Skeletal muscle tissue (tissue), 3 donors: ENCODE measurements at regions not wholly inside any gene's neighbourhood (a gene's known extent, or its start where the extent isn't known, plus 50 kb on each side); places are given as distances from the start of the nearest gene placed in this dataset.
"Not testable (repeated sequence)": the region's sequence is repeated elsewhere in the genome, so short reads cannot be mapped to it uniquely, and the experiment has no call there.

Experiments
- H3K27ac ChIP-seq: one replicate; pipeline ENCODE4 v1.7.0; 2013; ENCODE audit warnings: mild to moderate bottlenecking, low read depth, low read length, inconsistent platforms
- H3K27me3 ChIP-seq, 3 donors: one replicate each; pipeline ENCODE4 v1.7.0; 2013; ENCODE audit warnings: low read length in 3 of 3; ENCODE audit not compliant: control insufficient read depth in 3 of 3, insufficient read depth in 3 of 3
- H3K36me3 ChIP-seq, 3 donors: one replicate each; pipeline ENCODE4 v1.7.0; 2013; ENCODE audit warnings: low read length in 3 of 3; ENCODE audit not compliant: control insufficient read depth in 3 of 3, insufficient read depth in 3 of 3
- H3K4me1 ChIP-seq, 3 donors: one replicate each; pipeline ENCODE4 v1.7.0; 2013; ENCODE audit warnings: low read length in 3 of 3, mild to moderate bottlenecking in 3 of 3; ENCODE audit not compliant: control insufficient read depth in 3 of 3, insufficient read depth in 3 of 3
- H3K4me3 ChIP-seq, 3 donors: one replicate each; pipeline ENCODE4 v1.7.0; 2013; ENCODE audit warnings: low read length in 3 of 3
- H3K9ac ChIP-seq, 3 donors: one replicate each; pipeline ENCODE4 v1.7.0; 2013; ENCODE audit warnings: low read length in 3 of 3, mild to moderate bottlenecking in 3 of 3, moderate library complexity in 2 of 3, low read depth in 1 of 3
- H3K9me3 ChIP-seq, 3 donors: one replicate each; pipeline ENCODE4 v1.7.0; 2013; ENCODE audit warnings: low read length in 3 of 3; ENCODE audit not compliant: control insufficient read depth in 3 of 3
- donor health status: Osteomylitis.

GRCh38 chr10:125235093-125236069 is 75.0 kb upstream of the CTBP2 start:
- Histone ChIP-seq H3K4me1 (peaks cover 0 to 12% (median 4%) of the 10 kb centered on the region in 3 donors), H3K36me3 (no peaks in the 10 kb centered on the region), H3K27me3 (peaks cover 0 to 3% (median 0%) of the 10 kb centered on the region in 3 donors), H3K27ac (no peak overlapping the region), H3K4me3 (no peak overlapping the region), H3K9me3 (no peaks in the 10 kb centered on the region), H3K9ac (no peak overlapping the region)

- H3K9ac ChIP-seq, H3K27ac ChIP-seq, H3K9me3 ChIP-seq, H3K4me3 ChIP-seq, H3K36me3 ChIP-seq, H3K27me3 ChIP-seq: not testable (repeated sequence)
- peaks cover 0 to 12% (median 4%) of the 10 kb centered on the region in 3 donors for H3K4me1 ChIP-seq
Measured at GRCh38 chr10:125234576-125234975, 74.2 kb upstream of the CTBP2 start.

- H3K36me3 ChIP-seq, result no peaks in the 10 kb centered on the region
- peaks cover 0 to 12% (median 4%) of the 10 kb centered on the region in 3 donors for H3K4me1 ChIP-seq
- H3K27ac ChIP-seq, result no peak overlapping the region
- H3K4me3 ChIP-seq, result no peak overlapping the region
- H3K9ac ChIP-seq, result no peak overlapping the region
- peaks cover 0 to 3% (median 0%) of the 10 kb centered on the region in 3 donors for H3K27me3 ChIP-seq
- no peaks in the 10 kb centered on the region for H3K9me3 ChIP-seq
Measured at GRCh38 chr10:125233726-125234125, 73.4 kb upstream of the CTBP2 start.

GRCh38 chr10:125232841-125233240 is 72.5 kb upstream of the CTBP2 start:
- Histone ChIP-seq H3K4me1 (peaks cover 0 to 12% (median 4%) of the 10 kb centered on the region in 3 donors), H3K36me3 (no peaks in the 10 kb centered on the region), H3K27ac (no peak overlapping the region), H3K9me3 (no peaks in the 10 kb centered on the region), H3K27me3 (peaks cover 0 to 3% (median 0%) of the 10 kb centered on the region in 3 donors), H3K4me3 (no peak overlapping the region), H3K9ac (no peak overlapping the region)

GRCh38 chr10:125231813-125232475 is 71.6 kb upstream of the CTBP2 start:
- H3K27ac ChIP-seq, result no peak overlapping the region

GRCh38 chr10:125231116-125231812 is 70.9 kb upstream of the CTBP2 start:
- Histone ChIP-seq H3K9ac (no peak overlapping the region), H3K4me3 (no peak overlapping the region), H3K4me1 (peaks cover 0 to 12% (median 4%) of the 10 kb centered on the region in 3 donors), H3K9me3 (no peaks in the 10 kb centered on the region), H3K36me3 (no peaks in the 10 kb centered on the region), H3K27me3 (no peaks in the 10 kb centered on the region), H3K27ac (no peak overlapping the region)

More at GRCh38 chr10:125231813-125232475, 71.6 kb upstream of the CTBP2 start:
- Histone ChIP-seq H3K4me1 (peaks cover 0 to 12% (median 4%) of the 10 kb centered on the region in 3 donors), H3K4me3 (no peak overlapping the region), H3K36me3 (no peaks in the 10 kb centered on the region), H3K9me3 (no peaks in the 10 kb centered on the region), H3K9ac (no peak overlapping the region), H3K27me3 (peaks cover 0 to 3% (median 0%) of the 10 kb centered on the region in 3 donors)

GRCh38 chr10:125230251-125230650 is 69.9 kb upstream of the CTBP2 start:
- no peaks in the 10 kb centered on the region for H3K36me3 ChIP-seq
- H3K27ac ChIP-seq, result no peak overlapping the region
- no peak overlapping the region for H3K4me3 ChIP-seq
- H3K9me3 ChIP-seq, result no peaks in the 10 kb centered on the region
- no peaks in the 10 kb centered on the region for H3K27me3 ChIP-seq
- H3K9ac ChIP-seq, result no peak overlapping the region
- H3K4me1 ChIP-seq, result peaks cover 0 to 12% (median 4%) of the 10 kb centered on the region in 3 donors

GRCh38 chr10:125228245-125228940 is 68.0 kb upstream of the CTBP2 start:
- H3K36me3 ChIP-seq, H3K27ac ChIP-seq, H3K27me3 ChIP-seq, H3K9ac ChIP-seq, H3K9me3 ChIP-seq, H3K4me3 ChIP-seq: not testable (repeated sequence)
- H3K4me1 ChIP-seq, result peaks cover 0 to 12% (median 4%) of the 10 kb centered on the region in 3 donors

DNA sequence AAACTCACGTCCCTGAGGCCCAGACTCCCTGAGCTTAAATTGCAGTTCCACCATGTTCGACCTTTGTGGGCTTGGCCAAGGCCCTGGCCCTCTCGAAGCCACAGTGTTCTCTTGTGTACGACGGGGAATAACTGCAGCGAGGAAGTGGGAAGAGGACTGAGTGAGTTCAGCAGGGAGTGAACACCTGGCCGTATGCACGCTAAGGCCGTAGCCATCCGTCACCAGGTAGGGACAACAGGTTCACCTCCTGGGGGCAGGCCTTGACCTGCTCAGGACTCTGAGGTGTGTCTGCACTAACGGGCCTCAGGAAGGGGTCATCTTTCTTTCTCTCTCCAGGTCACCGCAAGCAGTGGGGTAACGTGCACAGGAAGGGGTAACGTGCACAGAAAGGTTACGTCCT is 67.2 kb upstream of the CTBP2 start:
- Histone ChIP-seq H3K36me3 (no peaks in the 10 kb centered on the region), H3K27ac (no peak overlapping the region), H3K4me1 (peaks cover 0 to 12% (median 4%) of the 10 kb centered on the region in 3 donors), H3K9ac (no peak overlapping the region), H3K4me3 (no peak overlapping the region), H3K27me3 (peaks cover 0 to 2% (median 0%) of the 10 kb centered on the region in 3 donors), H3K9me3 (no peaks in the 10 kb centered on the region)
